PC-9 (cell line): ENCODE measurements at regions not wholly inside any gene's neighbourhood (a gene's known extent, or its start where the extent isn't known, plus 50 kb on each side); places are given as distances from the start of the nearest gene placed in this dataset.

Experiments
- EZH2 ChIP-seq: fragments of 200-600 bp; sonication (generic); IDR thresholded peaks from 2 replicates; pipeline ENCODE4 v1.8.0; 2017; ENCODE audit warnings: antibody characterized with exemption, low read depth
- TF ChIP-seq, protein P1 (sequence below): fragments of 200-600 bp; sonication (generic); conservative IDR thresholded peaks from 2 replicates; pipeline ENCODE4 v1.6.1; 2017; ENCODE audit warnings: mixed run types, antibody characterized with exemption, mild to moderate bottlenecking, moderate library complexity

DNA sequence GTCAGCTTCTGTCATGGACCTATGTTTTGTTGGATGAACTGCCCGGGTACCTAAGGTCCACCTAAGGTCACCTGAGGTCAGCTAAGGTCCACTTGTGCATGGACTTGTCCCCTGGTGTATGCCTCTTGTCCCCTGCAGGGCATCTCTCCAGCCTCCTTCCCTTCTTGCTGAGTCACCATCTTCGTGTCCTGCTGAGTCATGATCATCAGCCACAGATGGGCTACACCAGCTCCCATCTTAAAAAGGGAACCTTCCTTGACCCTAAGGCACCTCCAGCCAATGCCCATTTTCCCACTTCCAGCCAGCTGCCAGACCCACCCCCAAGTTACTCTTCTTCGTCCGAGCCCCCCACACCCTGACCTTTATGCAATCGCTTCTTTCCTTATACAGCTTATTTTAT is 544.9 kb downstream of the TBC1D22A start:
- TF ChIP-seq EZH2, result no peak
- TF ChIP-seq, protein P1, sequence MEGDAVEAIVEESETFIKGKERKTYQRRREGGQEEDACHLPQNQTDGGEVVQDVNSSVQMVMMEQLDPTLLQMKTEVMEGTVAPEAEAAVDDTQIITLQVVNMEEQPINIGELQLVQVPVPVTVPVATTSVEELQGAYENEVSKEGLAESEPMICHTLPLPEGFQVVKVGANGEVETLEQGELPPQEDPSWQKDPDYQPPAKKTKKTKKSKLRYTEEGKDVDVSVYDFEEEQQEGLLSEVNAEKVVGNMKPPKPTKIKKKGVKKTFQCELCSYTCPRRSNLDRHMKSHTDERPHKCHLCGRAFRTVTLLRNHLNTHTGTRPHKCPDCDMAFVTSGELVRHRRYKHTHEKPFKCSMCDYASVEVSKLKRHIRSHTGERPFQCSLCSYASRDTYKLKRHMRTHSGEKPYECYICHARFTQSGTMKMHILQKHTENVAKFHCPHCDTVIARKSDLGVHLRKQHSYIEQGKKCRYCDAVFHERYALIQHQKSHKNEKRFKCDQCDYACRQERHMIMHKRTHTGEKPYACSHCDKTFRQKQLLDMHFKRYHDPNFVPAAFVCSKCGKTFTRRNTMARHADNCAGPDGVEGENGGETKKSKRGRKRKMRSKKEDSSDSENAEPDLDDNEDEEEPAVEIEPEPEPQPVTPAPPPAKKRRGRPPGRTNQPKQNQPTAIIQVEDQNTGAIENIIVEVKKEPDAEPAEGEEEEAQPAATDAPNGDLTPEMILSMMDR, result no peak
